WTC11 (cell line): ENCODE measurements at regions not wholly inside any gene's neighbourhood (a gene's known extent, or its start where the extent isn't known, plus 50 kb on each side); places are given as distances from the start of the nearest gene placed in this dataset.
"Not testable (repeated sequence)": the region's sequence is repeated elsewhere in the genome, so short reads cannot be mapped to it uniquely, and the experiment has no call there.

Experiments used
- ATF3 ChIP-seq: sonication (generic); formaldehyde crosslinking; conservative IDR thresholded peaks from 2 replicates; pipeline ENCODE4 v1.8.1; 2022; ENCODE audit warnings: mild to moderate bottlenecking, missing genetic modification reagents
- CBFB ChIP-seq: sonication (generic); formaldehyde crosslinking; IDR thresholded peaks from 2 replicates; pipeline ENCODE4 v1.8.1; 2022; ENCODE audit warnings: mild to moderate bottlenecking, low read depth, missing genetic modification reagents
- CREM ChIP-seq: sonication (generic); formaldehyde crosslinking; IDR thresholded peaks from 2 replicates; pipeline ENCODE4 v1.8.1; 2022; ENCODE audit warnings: mild to moderate bottlenecking, missing genetic modification reagents, moderate library complexity
- CTCF ChIP-seq: fragments of 200-600 bp; IDR thresholded peaks from 2 replicates; pipeline ENCODE4 v1.8.0; 2022; ENCODE audit warnings: antibody characterized with exemption
- E2F1 ChIP-seq: sonication (generic); formaldehyde crosslinking; IDR thresholded peaks from 2 replicates; pipeline ENCODE4 v1.8.0; 2022; ENCODE audit warnings: mild to moderate bottlenecking, missing genetic modification reagents
- MAX ChIP-seq: sonication (generic); formaldehyde crosslinking; IDR thresholded peaks from 2 replicates; pipeline ENCODE4 v1.8.0; 2022; ENCODE audit warnings: mild to moderate bottlenecking, missing genetic modification reagents
- MLX ChIP-seq: sonication (generic); formaldehyde crosslinking; IDR thresholded peaks from 2 replicates; pipeline ENCODE4 v1.8.1; 2023; ENCODE audit warnings: mild to moderate bottlenecking, missing genetic modification reagents, moderate library complexity
- MYBL2 ChIP-seq: sonication (generic); formaldehyde crosslinking; IDR thresholded peaks from 2 replicates; pipeline ENCODE4 v1.8.1; 2023; ENCODE audit warnings: mild to moderate bottlenecking, moderate library complexity, missing genetic modification reagents
- PREB ChIP-seq: sonication (generic); formaldehyde crosslinking; IDR thresholded peaks from 2 replicates; pipeline ENCODE4 v1.8.1; 2022; ENCODE audit warnings: mild to moderate bottlenecking, missing genetic modification reagents, moderate library complexity, borderline replicate concordance
- SMAD4 ChIP-seq: sonication (generic); formaldehyde crosslinking; IDR thresholded peaks from 2 replicates; pipeline ENCODE4 v1.8.0; 2022; ENCODE audit warnings: mild to moderate bottlenecking, missing genetic modification reagents
- USF2 ChIP-seq: sonication (generic); formaldehyde crosslinking; IDR thresholded peaks from 2 replicates; pipeline ENCODE4 v1.8.1; 2023; ENCODE audit warnings: mild to moderate bottlenecking, missing genetic modification reagents, moderate library complexity
- ZBTB21 ChIP-seq: sonication (generic); formaldehyde crosslinking; IDR thresholded peaks from 2 replicates; pipeline ENCODE4 v1.8.1; 2023; ENCODE audit warnings: mild to moderate bottlenecking, missing genetic modification reagents, borderline replicate concordance
- ZNF425 ChIP-seq: fragments of 250-450 bp; sonication (Bioruptor Pico); conservative IDR thresholded peaks from 2 replicates; pipeline ENCODE4 v1.9.0; 2021; ENCODE audit warnings: mild to moderate bottlenecking

GRCh38 chr5:10883945-10884344 lies 122.9 kb upstream of the DAP start:
- not testable (repeated sequence) for TF ChIP-seq SMAD4 (CRISPR knock-in tag); USF2 (CRISPR knock-in tag); CTCF; CBFB (CRISPR knock-in tag); MLX (CRISPR knock-in tag); MYBL2 (CRISPR knock-in tag); CREM; E2F1 (CRISPR knock-in tag); ZNF425 (CRISPR knock-in tag); ATF3; MAX (CRISPR knock-in tag); PREB (CRISPR knock-in tag); ZBTB21 (CRISPR knock-in tag)
